ENCODE measurements at regions not wholly inside any gene's neighbourhood (a gene's known extent, or its start where the extent isn't known, plus 50 kb on each side); places are given as distances from the start of the nearest gene placed in this dataset.
"Not testable (repeated sequence)": the region's sequence is repeated elsewhere in the genome, so short reads cannot be mapped to it uniquely, and the experiment has no call there.

GRCh38 chr15:30030345-30030744 is 52.4 kb upstream of the GOLGA8J start:
- DNase-seq (ENCODE audit: low read depth in 1 of 2, low spot score in 1 of 2) = peak in 1 of 2 experiments; percentile 13
- no peak for TF ChIP-seq JUND (IDR thresholded peaks at IDR 0.05; ENCODE audit: low read depth)
- in situ Hi-C loops (cut with HindIII; ENCODE audit: low pct_unique_long_range_greater_than_20kb, low sequenced_read_pairs) = no loop called here

- in situ Hi-C loops (cut with HindIII; ENCODE audit: low pct_unique_long_range_greater_than_20kb, low sequenced_read_pairs) = no loop called here
- DNase-seq (ENCODE audit: low read depth in 1 of 2, low spot score in 1 of 2) = peak in 1 of 2 experiments; percentile 34
- no peak for TF ChIP-seq JUND (IDR thresholded peaks at IDR 0.05; ENCODE audit: low read depth)
These were observed 58.9 kb upstream of the GOLGA8J start for GRCh38 chr15:30023798-30024295.

GRCh38 chr15:30010746-30011145 is 72.0 kb upstream of the GOLGA8J start:
- DNase-seq (ENCODE audit: low read depth in 1 of 2, low spot score in 1 of 2) = no peak
- no peak for TF ChIP-seq JUND (IDR thresholded peaks at IDR 0.05; ENCODE audit: low read depth)
- in situ Hi-C loops (cut with HindIII; ENCODE audit: low pct_unique_long_range_greater_than_20kb, low sequenced_read_pairs) = no loop called here

GRCh38 chr15:30008156-30008555 is 74.6 kb upstream of the GOLGA8J start:
- in situ Hi-C loops (cut with HindIII; ENCODE audit: low pct_unique_long_range_greater_than_20kb, low sequenced_read_pairs) = no loop called here
- no peak for TF ChIP-seq JUND (IDR thresholded peaks at IDR 0.05; ENCODE audit: low read depth)
- DNase-seq (ENCODE audit: low read depth in 1 of 2, low spot score in 1 of 2) = no peak

- DNase-seq (ENCODE audit: low read depth in 1 of 2, low spot score in 1 of 2) = peak in 1 of 2 experiments; percentile 5
- in situ Hi-C loops (cut with HindIII; ENCODE audit: low pct_unique_long_range_greater_than_20kb, low sequenced_read_pairs) = no loop called here
- no peak for TF ChIP-seq JUND (IDR thresholded peaks at IDR 0.05; ENCODE audit: low read depth)
These were observed 81.2 kb upstream of the GOLGA8J start for GRCh38 chr15:30001602-30002001.

GRCh38 chr15:29998033-29998432 is 84.7 kb upstream of the GOLGA8J start:
- in situ Hi-C loops (cut with HindIII; ENCODE audit: low pct_unique_long_range_greater_than_20kb, low sequenced_read_pairs) = no loop called here

GRCh38 chr15:29997499-29997898 is 85.3 kb upstream of the GOLGA8J start:
- TF ChIP-seq JUND (IDR thresholded peaks at IDR 0.05; ENCODE audit: low read depth) = no peak
- in situ Hi-C loops (cut with HindIII; ENCODE audit: low pct_unique_long_range_greater_than_20kb, low sequenced_read_pairs) = no loop called here
- DNase-seq (ENCODE audit: low read depth in 1 of 2, low spot score in 1 of 2) = no peak

More at GRCh38 chr15:29998033-29998432, 84.7 kb upstream of the GOLGA8J start:
- no peak for TF ChIP-seq JUND (IDR thresholded peaks at IDR 0.05; ENCODE audit: low read depth)
- no peak for DNase-seq (ENCODE audit: low read depth in 1 of 2, low spot score in 1 of 2)

GRCh38 chr15:29994284-29994683 is 88.5 kb upstream of the GOLGA8J start:
- TF ChIP-seq JUND (IDR thresholded peaks at IDR 0.05; ENCODE audit: low read depth) = no peak
- in situ Hi-C loops (cut with HindIII; ENCODE audit: low pct_unique_long_range_greater_than_20kb, low sequenced_read_pairs) = no loop called here
- no peak for DNase-seq (ENCODE audit: low read depth in 1 of 2, low spot score in 1 of 2)

- in situ Hi-C loops (cut with HindIII; ENCODE audit: low pct_unique_long_range_greater_than_20kb, low sequenced_read_pairs) = no loop called here
- no peak for TF ChIP-seq JUND (IDR thresholded peaks at IDR 0.05; ENCODE audit: low read depth)
These were observed 91.8 kb upstream of the GOLGA8J start for GRCh38 chr15:29990954-29991353.

GRCh38 chr15:29990035-29990434 is 92.7 kb upstream of the GOLGA8J start:
- in situ Hi-C loops (cut with HindIII; ENCODE audit: low pct_unique_long_range_greater_than_20kb, low sequenced_read_pairs) = no loop called here
- TF ChIP-seq JUND (IDR thresholded peaks at IDR 0.05; ENCODE audit: low read depth) = no peak
- no peak for DNase-seq (ENCODE audit: low read depth in 1 of 2, low spot score in 1 of 2)

More at GRCh38 chr15:29990954-29991353, 91.8 kb upstream of the GOLGA8J start:
- DNase-seq (ENCODE audit: low read depth in 1 of 2, low spot score in 1 of 2) = no peak

- DNase-seq (ENCODE audit: low read depth in 1 of 2, low spot score in 1 of 2) = no peak
- in situ Hi-C loops (cut with HindIII; ENCODE audit: low pct_unique_long_range_greater_than_20kb, low sequenced_read_pairs) = no loop called here
- TF ChIP-seq JUND (IDR thresholded peaks at IDR 0.05; ENCODE audit: low read depth) = no peak
These were observed 94.1 kb upstream of the GOLGA8J start for GRCh38 chr15:29988701-29989100.

- DNase-seq (ENCODE audit: low read depth in 1 of 2, low spot score in 1 of 2) = no peak
- TF ChIP-seq JUND (IDR thresholded peaks at IDR 0.05; ENCODE audit: low read depth) = no peak
- in situ Hi-C loops (cut with HindIII; ENCODE audit: low pct_unique_long_range_greater_than_20kb, low sequenced_read_pairs) = no loop called here
These were observed 95.8 kb upstream of the GOLGA8J start for GRCh38 chr15:29986946-29987345.

- in situ Hi-C loops (cut with HindIII; ENCODE audit: low pct_unique_long_range_greater_than_20kb, low sequenced_read_pairs) = no loop called here
- no peak for TF ChIP-seq JUND (IDR thresholded peaks at IDR 0.05; ENCODE audit: low read depth)
- no peak for DNase-seq (ENCODE audit: low read depth in 1 of 2, low spot score in 1 of 2)
These were observed 104.1 kb upstream of the GOLGA8J start for GRCh38 chr15:29978411-29979382.

GRCh38 chr15:29974056-29974455 is 108.7 kb upstream of the GOLGA8J start:
- in situ Hi-C loops (cut with HindIII; ENCODE audit: low pct_unique_long_range_greater_than_20kb, low sequenced_read_pairs); DNase-seq (ENCODE audit: low read depth in 1 of 2, low spot score in 1 of 2): not testable (repeated sequence)
